Spleen (tissue), 11 donors: ENCODE measurements at regions not wholly inside any gene's neighbourhood (a gene's known extent, or its start where the extent isn't known, plus 50 kb on each side); places are given as distances from the start of the nearest gene placed in this dataset.

Experiments
- DNase-seq: peaks from one replicate; pipeline ENCODE4 v3.0.0-alpha.2; 2020
- H3K27ac ChIP-seq, 8 donors: fragments of 200-600 bp; sonication (generic) in 7 of 8; 1 replicate in 4 of 8; 2 replicates in 4 of 8; pipeline versions ENCODE4 v1.5.0 to v1.8.0; 2016 to 2021; ENCODE audit warnings: inconsistent platforms in 4 of 8, mild to moderate bottlenecking in 4 of 8, moderate library complexity in 1 of 8
- H3K27me3 ChIP-seq, 7 donors: fragments of 200-600 bp; sonication (generic) in 6 of 7; replicated peaks in 1 of 7; 1 replicate in 4 of 7; 2 replicates in 3 of 7; pipeline versions ENCODE4 v1.5.0 to v1.8.0; 2016 to 2021; ENCODE audit warnings: inconsistent platforms in 3 of 7, mild to moderate bottlenecking in 1 of 7
- H3K36me3 ChIP-seq, 6 donors: fragments of 200-600 bp; sonication (generic) in 5 of 6; 1 replicate in 4 of 6; 2 replicates in 2 of 6; pipeline versions ENCODE4 v1.5.0 to v1.8.0; 2016 to 2021; ENCODE audit warnings: inconsistent platforms in 2 of 6
- H3K4me1 ChIP-seq, 6 donors: fragments of 200-600 bp; sonication (generic) in 5 of 6; 1 replicate in 3 of 6; 2 replicates in 3 of 6; pipeline versions ENCODE4 v1.5.0 to v1.8.0; 2016 to 2021; ENCODE audit warnings: inconsistent platforms in 3 of 6
- H3K4me3 ChIP-seq, 8 donors: fragments of 200-600 bp; sonication (generic) in 7 of 8; 1 replicate in 4 of 8; 2 replicates in 4 of 8; pipeline versions ENCODE4 v1.5.0 to v1.8.0; 2016 to 2021; ENCODE audit warnings: inconsistent platforms in 4 of 8, mild to moderate bottlenecking in 4 of 8, moderate library complexity in 2 of 8
- H3K9me3 ChIP-seq, 8 donors: fragments of 200-600 bp; sonication (generic) in 7 of 8; 1 replicate in 4 of 8; 2 replicates in 4 of 8; pipeline versions ENCODE4 v1.5.0 to v1.8.0; 2016 to 2021; ENCODE audit warnings: inconsistent platforms in 4 of 8
- CTCF ChIP-seq, 11 experiments: fragments of 200-600 bp in 7 of 11; fragments of 450-650 bp in 4 of 11; sonication (generic) in 4 of 11; IDR thresholded peaks in 8 of 11; conservative IDR thresholded peaks in 3 of 11; 1 replicate in 7 of 11; 2 replicates in 4 of 11; pipeline versions ENCODE4 v1.4.0 to v1.8.0; 2016 to 2021; ENCODE audit warnings: antibody characterized with exemption in 11 of 11, inconsistent platforms in 4 of 11, mild to moderate bottlenecking in 1 of 11
- POLR2A ChIP-seq, 3 donors: fragments of 450-650 bp; IDR thresholded peaks; one replicate each; pipeline ENCODE4 v1.5.1; 2017; ENCODE audit warnings: antibody characterized with exemption in 3 of 3, mild to moderate bottlenecking in 1 of 3
- POLR2AphosphoS5 ChIP-seq, 3 donors: sonication (generic); formaldehyde crosslinking; IDR thresholded peaks; one replicate each; pipeline ENCODE4 v1.5.1; 2017; ENCODE audit warnings: antibody characterized with exemption in 3 of 3
- WGBS, 5 donors: extraction: QIAGEN DNeasy Blood & Tissue Kit in 3 of 5; methylation state at CpG; one replicate each; pipeline versions ENCODE4 v1.1.5 to v1.1.7; 2013 to 2018; 5-methylcytosine and 5-hydroxymethylcytosine counted together
- intact Hi-C: fragments of 100-400 bp; cut with DNase I; formaldehyde crosslinking; loops from one replicate; pipeline ENCODE4 v1.15.0; 2023; ENCODE audit warnings: low total_unique reads
- donor health status: healthy with polysubstance abuse.
- donor health status: DM: no; HTN: no; CAD: no; lungs with moderate emphysema.
- donor health status: DM: no; HTN: no; CAD: no.
- donor health status: Bipolar disorder and iron deficiency.
- donor health status: healthy.
- donor health status: DM: no; HTN: no; CAD: no.
- donor health status: DM: yes; HTN: yes; CAD: no.

- Histone ChIP-seq H3K36me3 (no peaks in the 10 kb centered on the region), H3K27ac (no peak overlapping the region), H3K4me1 (no peaks in the 10 kb centered on the region), H3K4me3 (no peak overlapping the region), H3K27me3 (no peaks in the 10 kb centered on the region), H3K9me3 (peaks cover 0 to 17% (median 0%) of the 10 kb centered on the region in 8 donors)
- TF ChIP-seq CTCF (IDR thresholded peaks at IDR 0.05 in 8 of 11, conservative IDR thresholded peaks at IDR 0.05 in 3 of 11) (no peak), POLR2AphosphoS5 (IDR thresholded peaks at IDR 0.05) (no peak), POLR2A (IDR thresholded peaks at IDR 0.05) (no peak)
- WGBS, 5 donors = 18 to 33% (median 25%) methylated on average over 2 of the region's 2 CpGs
- intact Hi-C loops = no loop called here
- DNase-seq = no peak
Measured at GRCh38 chr4:24382381-24382780, 202.0 kb downstream of the DHX15 start.

GRCh38 chr4:24380957-24381665 lies 203.2 kb downstream of the DHX15 start:
- 66 to 83% (median 70%) methylated on average over 2 of the region's 2 CpGs for WGBS, 5 donors
- Histone ChIP-seq H3K27me3 (no peaks in the 10 kb centered on the region), H3K27ac (no peak overlapping the region), H3K36me3 (no peaks in the 10 kb centered on the region), H3K4me3 (no peak overlapping the region), H3K9me3 (peaks cover 0 to 5% (median 0%) of the 10 kb centered on the region in 8 donors), H3K4me1 (no peaks in the 10 kb centered on the region)
- TF ChIP-seq POLR2AphosphoS5 (IDR thresholded peaks at IDR 0.05) (no peak), POLR2A (IDR thresholded peaks at IDR 0.05) (no peak), CTCF (IDR thresholded peaks at IDR 0.05 in 8 of 11, conservative IDR thresholded peaks at IDR 0.05 in 3 of 11) (no peak)
- intact Hi-C loops = no loop called here
- DNase-seq = no peak

- H3K4me3 ChIP-seq = no peak overlapping the region
- no peak for TF ChIP-seq POLR2AphosphoS5 (IDR thresholded peaks at IDR 0.05)
- no peak for TF ChIP-seq POLR2A (IDR thresholded peaks at IDR 0.05)
- TF ChIP-seq CTCF (IDR thresholded peaks at IDR 0.05 in 8 of 11, conservative IDR thresholded peaks at IDR 0.05 in 3 of 11) = no peak
- no peak overlapping the region for H3K27ac ChIP-seq
- WGBS, 5 donors = 35 to 44% (median 43%) methylated on average over 2 of the region's 2 CpGs
- DNase-seq = no peak
- no peaks in the 10 kb centered on the region for H3K4me1 ChIP-seq
- intact Hi-C loops = no loop called here
- H3K9me3 ChIP-seq = no peaks in the 10 kb centered on the region
- H3K27me3 ChIP-seq = no peaks in the 10 kb centered on the region
- no peaks in the 10 kb centered on the region for H3K36me3 ChIP-seq
Measured at GRCh38 chr4:24373704-24374103, 210.7 kb downstream of the DHX15 start.

GRCh38 chr4:24372881-24373280 lies 211.5 kb downstream of the DHX15 start:
- H3K4me1 ChIP-seq = no peaks in the 10 kb centered on the region
- no peak overlapping the region for H3K27ac ChIP-seq
- H3K36me3 ChIP-seq = no peaks in the 10 kb centered on the region
- WGBS, 5 donors = 78 to 94% (median 89%) methylated on average over 9 of the region's 9 CpGs
- H3K4me3 ChIP-seq = no peak overlapping the region
- no peak for TF ChIP-seq POLR2A (IDR thresholded peaks at IDR 0.05)
- TF ChIP-seq POLR2AphosphoS5 (IDR thresholded peaks at IDR 0.05) = no peak
- TF ChIP-seq CTCF (IDR thresholded peaks at IDR 0.05 in 8 of 11, conservative IDR thresholded peaks at IDR 0.05 in 3 of 11) = no peak
- H3K9me3 ChIP-seq = no peaks in the 10 kb centered on the region
- DNase-seq = no peak
- intact Hi-C loops = no loop called here
- H3K27me3 ChIP-seq = no peaks in the 10 kb centered on the region
